DOHH2 (cell line): ENCODE measurements at regions not wholly inside any gene's neighbourhood (a gene's known extent, or its start where the extent isn't known, plus 50 kb on each side); places are given as distances from the start of the nearest gene placed in this dataset.

Source experiments
- CTCF ChIP-seq: fragments of 200-600 bp; sonication (generic); IDR thresholded peaks from one replicate; pipeline ENCODE4 v1.5.1; 2014; ENCODE audit warnings: antibody characterized with exemption, mild to moderate bottlenecking, low read depth, low read length; ENCODE audit not compliant: poor library complexity, severe bottlenecking
- EZH2phosphoT487 ChIP-seq: fragments of 200-600 bp; sonication (generic); IDR thresholded peaks from 2 replicates; pipeline ENCODE4 v1.6.1; 2017; ENCODE audit warnings: borderline replicate concordance, mild to moderate bottlenecking, antibody characterized with exemption, low read length, moderate library complexity, mixed read lengths

GRCh38 chr11:33598426-33599069, 102.1 kb downstream of the C11orf91 start:
- no peak for TF ChIP-seq EZH2phosphoT487
- no peak for TF ChIP-seq CTCF
